Aorta (tissue), 5 donors: ENCODE measurements at regions not wholly inside any gene's neighbourhood (a gene's known extent, or its start where the extent isn't known, plus 50 kb on each side); places are given as distances from the start of the nearest gene placed in this dataset.

ENCODE experiments used
- ATAC-seq: fragments of 200-7000 bp; cut with Tn5 transposase; one replicate; pipeline ENCODE4 v1.9.1; 2022; ENCODE audit warnings: moderate library complexity; ENCODE audit not compliant: low FRiP score
- DNase-seq, 2 donors: peaks; one replicate each; pipeline ENCODE4 v3.0.0-alpha.2; 2020
- H3K27ac ChIP-seq, 2 donors: one replicate each; pipeline ENCODE4 v1.5.1; 2013; ENCODE audit warnings: low read length in 2 of 2, mild to moderate bottlenecking in 2 of 2, moderate library complexity in 2 of 2, control low read depth in 1 of 2, inconsistent platforms in 1 of 2, low read depth in 1 of 2
- H3K27me3 ChIP-seq, 2 donors: one replicate each; pipeline ENCODE4 v1.6.1; 2013; ENCODE audit warnings: control low read depth in 1 of 2, low read length in 1 of 2, mild to moderate bottlenecking in 1 of 2, moderate library complexity in 1 of 2; ENCODE audit not compliant: insufficient read depth in 2 of 2, control insufficient read depth in 1 of 2
- H3K36me3 ChIP-seq, 2 donors: one replicate each; pipeline ENCODE4 v1.6.1; 2013; ENCODE audit warnings: control low read depth in 1 of 2, low read length in 1 of 2, mild to moderate bottlenecking in 1 of 2; ENCODE audit not compliant: insufficient read depth in 2 of 2, control insufficient read depth in 1 of 2
- H3K4me1 ChIP-seq, 2 donors: one replicate each; pipeline ENCODE4 v1.6.1; 2013; ENCODE audit warnings: low read length in 2 of 2, control low read depth in 1 of 2, mild to moderate bottlenecking in 1 of 2, moderate library complexity in 1 of 2; ENCODE audit not compliant: insufficient read depth in 2 of 2, control insufficient read depth in 1 of 2
- H3K4me3 ChIP-seq, 2 donors: one replicate each; pipeline ENCODE4 v1.5.1; 2013; ENCODE audit warnings: low read length in 2 of 2, control low read depth in 1 of 2, mild to moderate bottlenecking in 1 of 2
- H3K9me3 ChIP-seq: one replicate; pipeline ENCODE4 v1.6.1; 2013; ENCODE audit warnings: mild to moderate bottlenecking, low read length; ENCODE audit not compliant: control insufficient read depth
- WGBS, 2 donors: extraction: QIAGEN DNeasy Blood & Tissue Kit; methylation state at CpG; one replicate each; pipeline ENCODE4 v1.1.7; 2013; 5-methylcytosine and 5-hydroxymethylcytosine counted together
- intact Hi-C, 2 donors: fragments of 100-400 bp; cut with DNase I; formaldehyde crosslinking; loops; one replicate each; pipeline versions ENCODE4 v1.14.2 to v1.15.0; 2022
- donor health status: healthy with polysubstance abuse.
- donor health status: Bipolar disorder and iron deficiency.
- donor health status: DM: no; HTN: no; CAD: no.
- donor health status: DM: no; HTN: no; CAD: no.
- donor health status: DM: yes; HTN: yes; CAD: no.

- Histone ChIP-seq H3K4me3 (no peak overlapping the region), H3K9me3 (no peaks in the 10 kb centered on the region), H3K27me3 (no peaks in the 10 kb centered on the region), H3K27ac (no peak overlapping the region), H3K4me1 (no peaks in the 10 kb centered on the region), H3K36me3 (no peaks in the 10 kb centered on the region)
- ATAC-seq: no peak
- DNase-seq: no peak
- 8 to 12% methylated on average over 3 of the region's 3 CpGs for WGBS, 2 donors
- intact Hi-C loops: no loop called here
These were observed 155.6 kb upstream of the CSF3R start for GRCh38 chr1:36638268-36638667.

- H3K27me3 ChIP-seq: no peaks in the 10 kb centered on the region
- DNase-seq (no peak), ATAC-seq (no peak)
- H3K27ac ChIP-seq: no peak overlapping the region
- H3K36me3 ChIP-seq: no peaks in the 10 kb centered on the region
- no peaks in the 10 kb centered on the region for H3K4me1 ChIP-seq
- H3K9me3 ChIP-seq: no peaks in the 10 kb centered on the region
- intact Hi-C loops: no loop called here
- WGBS, 2 donors: 92% methylated on average over 10 of the region's 10 CpGs
- H3K4me3 ChIP-seq: no peak overlapping the region
These were observed 153.5 kb upstream of the CSF3R start for GRCh38 chr1:36636206-36636605.

- Histone ChIP-seq H3K4me3 (no peak overlapping the region), H3K4me1 (no peaks in the 10 kb centered on the region), H3K27me3 (no peaks in the 10 kb centered on the region), H3K36me3 (no peaks in the 10 kb centered on the region), H3K9me3 (no peaks in the 10 kb centered on the region), H3K27ac (no peak overlapping the region)
- DNase-seq (no peak), ATAC-seq (no peak)
- WGBS, 2 donors: 95 to 96% methylated on average over 5 of the region's 5 CpGs
- intact Hi-C loops: no loop called here
These were observed 152.6 kb upstream of the CSF3R start for GRCh38 chr1:36635284-36635683.

GRCh38 chr1:36628804-36629203, 146.1 kb upstream of the CSF3R start:
- Histone ChIP-seq H3K4me3 (no peak overlapping the region), H3K36me3 (no peaks in the 10 kb centered on the region), H3K4me1 (no peaks in the 10 kb centered on the region), H3K27ac (no peak overlapping the region), H3K27me3 (no peaks in the 10 kb centered on the region), H3K9me3 (no peaks in the 10 kb centered on the region)
- no peak for DNase-seq
- ATAC-seq: no peak
- intact Hi-C loops: no loop called here
- 73 to 80% methylated on average over 5 of the region's 5 CpGs for WGBS, 2 donors

GRCh38 chr1:36626435-36626834, 143.7 kb upstream of the CSF3R start:
- H3K4me3 ChIP-seq: no peak overlapping the region
- DNase-seq (no peak), ATAC-seq (no peak)
- peaks cover 1% of the 10 kb centered on the region for H3K9me3 ChIP-seq
- intact Hi-C loops: no loop called here
- no peaks in the 10 kb centered on the region for H3K36me3 ChIP-seq
- H3K27ac ChIP-seq: no peak overlapping the region
- H3K4me1 ChIP-seq: no peaks in the 10 kb centered on the region
- no peaks in the 10 kb centered on the region for H3K27me3 ChIP-seq

GRCh38 chr1:36625935-36626310, 143.2 kb upstream of the CSF3R start:
- WGBS, 2 donors: 29 to 31% methylated on average over 11 of the region's 11 CpGs
- DNase-seq: no peak
- H3K27ac ChIP-seq: no peak overlapping the region
- H3K27me3 ChIP-seq: no peaks in the 10 kb centered on the region
- no peaks in the 10 kb centered on the region for H3K4me1 ChIP-seq
- H3K4me3 ChIP-seq: no peak overlapping the region
- intact Hi-C loops: no loop called here
- no peak for ATAC-seq
- no peaks in the 10 kb centered on the region for H3K36me3 ChIP-seq
- peaks cover 3% of the 10 kb centered on the region for H3K9me3 ChIP-seq

- intact Hi-C loops: no loop called here
- Histone ChIP-seq H3K4me3 (no peak overlapping the region), H3K36me3 (no peaks in the 10 kb centered on the region), H3K27ac (no peak overlapping the region), H3K4me1 (no peaks in the 10 kb centered on the region), H3K9me3 (peaks cover 3% of the 10 kb centered on the region), H3K27me3 (no peaks in the 10 kb centered on the region)
- ATAC-seq (no peak), DNase-seq (no peak)
- 33 to 39% methylated on average over 6 of the region's 6 CpGs for WGBS, 2 donors
These were observed 142.7 kb upstream of the CSF3R start for GRCh38 chr1:36625253-36625934.

- ATAC-seq (no peak), DNase-seq (no peak)
- peaks cover 3% of the 10 kb centered on the region for H3K9me3 ChIP-seq
- H3K27me3 ChIP-seq: no peaks in the 10 kb centered on the region
- 47 to 54% methylated on average over 2 of the region's 2 CpGs for WGBS, 2 donors
- no peaks in the 10 kb centered on the region for H3K4me1 ChIP-seq
- H3K36me3 ChIP-seq: no peaks in the 10 kb centered on the region
- no peak overlapping the region for H3K4me3 ChIP-seq
- H3K27ac ChIP-seq: no peak overlapping the region
- intact Hi-C loops: no loop called here
These were observed 141.8 kb upstream of the CSF3R start for GRCh38 chr1:36624466-36624865.

GRCh38 chr1:36622741-36623648, 140.3 kb upstream of the CSF3R start:
- no peak for ATAC-seq
- H3K9me3 ChIP-seq: peaks cover 3% of the 10 kb centered on the region
- no peaks in the 10 kb centered on the region for H3K36me3 ChIP-seq
- intact Hi-C loops: no loop called here
- H3K4me3 ChIP-seq: no peak overlapping the region
- H3K4me1 ChIP-seq: no peaks in the 10 kb centered on the region
- no peak overlapping the region for H3K27ac ChIP-seq
- 50 to 53% methylated on average over 13 of the region's 13 CpGs for WGBS, 2 donors
- H3K27me3 ChIP-seq: no peaks in the 10 kb centered on the region
- DNase-seq: no peak
